DOHH2 (cell line): ENCODE measurements at regions not wholly inside any gene's neighbourhood (a gene's known extent, or its start where the extent isn't known, plus 50 kb on each side); places are given as distances from the start of the nearest gene placed in this dataset.

Source experiments
- H3F3A ChIP-seq: fragments of 200-600 bp; sonication (generic), shearing (Covaris generic); 2 replicates; pipeline ENCODE4 v1.6.0; 2016; ENCODE audit warnings: antibody characterized with exemption, mild to moderate bottlenecking; ENCODE audit not compliant: control insufficient read depth, insufficient read depth
- H3K27ac ChIP-seq: fragments of 200-600 bp; sonication (generic); 2 replicates; pipeline ENCODE4 v1.5.1; 2014; ENCODE audit warnings: low read depth, mild to moderate bottlenecking, low read length, moderate library complexity
- H3K27me3 ChIP-seq: fragments of 200-600 bp; sonication (generic); 2 replicates; pipeline ENCODE4 v1.6.1; 2014; ENCODE audit warnings: mild to moderate bottlenecking, low read length, mixed read lengths; ENCODE audit not compliant: control insufficient read depth
- H3K36me3 ChIP-seq: fragments of 200-600 bp; sonication (generic); 2 replicates; pipeline ENCODE4 v1.6.1; 2014; ENCODE audit warnings: mild to moderate bottlenecking, low read length, moderate library complexity, mixed read lengths; ENCODE audit not compliant: control insufficient read depth
- H3K4me1 ChIP-seq: fragments of 200-600 bp; sonication (generic); 2 replicates; pipeline ENCODE4 v1.6.1; 2014; ENCODE audit warnings: mild to moderate bottlenecking, low read length, mixed read lengths; ENCODE audit not compliant: control insufficient read depth
- H3K4me2 ChIP-seq: fragments of 200-600 bp; sonication (generic); 2 replicates; pipeline ENCODE4 v1.6.0; 2014; ENCODE audit warnings: mild to moderate bottlenecking, low read length, moderate library complexity
- H3K4me3 ChIP-seq: fragments of 200-600 bp; sonication (generic); 2 replicates; pipeline ENCODE4 v1.5.1; 2014; ENCODE audit warnings: mild to moderate bottlenecking, low read length, mixed read lengths
- H3K79me2 ChIP-seq: fragments of 200-600 bp; sonication (generic); 2 replicates; pipeline ENCODE4 v1.6.1; 2014; ENCODE audit warnings: mild to moderate bottlenecking, low read length, mixed read lengths; ENCODE audit not compliant: control insufficient read depth
- H3K9me2 ChIP-seq: fragments of 200-600 bp; sonication (generic); replicated peaks from 2 replicates; pipeline ENCODE4 v1.6.1; 2014; ENCODE audit warnings: mild to moderate bottlenecking, low read length, mixed read lengths; ENCODE audit not compliant: control insufficient read depth
- H3K9me3 ChIP-seq: fragments of 200-600 bp; sonication (generic); 2 replicates; pipeline ENCODE4 v1.6.1; 2014; ENCODE audit warnings: antibody characterized with exemption, low read length, mixed read lengths; ENCODE audit not compliant: control insufficient read depth, insufficient read depth
- H4K20me1 ChIP-seq: fragments of 200-600 bp; sonication (generic); 2 replicates; pipeline ENCODE4 v1.6.0; 2014; ENCODE audit warnings: low read depth, mild to moderate bottlenecking, antibody characterized with exemption, low read length, moderate library complexity; ENCODE audit not compliant: control insufficient read depth, insufficient read depth
- EZH2phosphoT487 ChIP-seq: fragments of 200-600 bp; sonication (generic); IDR thresholded peaks from 2 replicates; pipeline ENCODE4 v1.6.1; 2017; ENCODE audit warnings: borderline replicate concordance, mild to moderate bottlenecking, antibody characterized with exemption, low read length, moderate library complexity, mixed read lengths
- TF ChIP-seq, protein P1 (sequence below): fragments of 200-600 bp; sonication (generic); IDR thresholded peaks from one replicate; pipeline ENCODE4 v1.5.1; 2014; ENCODE audit warnings: antibody characterized with exemption, mild to moderate bottlenecking, low read depth, low read length; ENCODE audit not compliant: poor library complexity, severe bottlenecking

DNA sequence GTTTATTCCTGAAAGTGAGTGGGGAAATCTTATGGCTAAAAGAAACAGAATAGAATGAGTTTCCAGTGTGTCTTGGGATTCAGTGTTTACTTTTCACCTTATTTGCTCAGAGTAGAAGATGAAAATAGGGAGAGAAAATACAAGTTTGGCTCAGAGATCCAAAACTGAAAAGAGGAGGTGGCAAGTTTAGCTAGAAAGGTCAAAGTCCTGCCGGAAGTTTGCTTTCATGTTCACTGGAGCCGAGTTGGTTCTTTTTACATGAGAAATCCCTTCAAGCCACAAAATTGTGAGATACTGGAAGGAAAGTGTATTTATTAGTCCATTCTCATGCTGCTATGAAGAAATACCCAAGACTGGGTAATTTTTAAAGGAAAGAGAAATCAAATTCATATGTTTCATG, 604.6 kb downstream of the MRPL39 start:
- Histone ChIP-seq H3K27ac (no peak overlapping the region), H3K4me2 (no peak overlapping the region), H3K9me3 (no peaks in the 10 kb centered on the region), H3K4me3 (no peak overlapping the region), H3K9me2 (no peaks in the 10 kb centered on the region), H4K20me1 (no peaks in the 10 kb centered on the region), H3K27me3 (no peaks in the 10 kb centered on the region), H3K4me1 (no peaks in the 10 kb centered on the region), H3K79me2 (no peaks in the 10 kb centered on the region), H3K36me3 (no peaks in the 10 kb centered on the region), H3F3A (no peaks in the 10 kb centered on the region)
- TF ChIP-seq, protein P1, sequence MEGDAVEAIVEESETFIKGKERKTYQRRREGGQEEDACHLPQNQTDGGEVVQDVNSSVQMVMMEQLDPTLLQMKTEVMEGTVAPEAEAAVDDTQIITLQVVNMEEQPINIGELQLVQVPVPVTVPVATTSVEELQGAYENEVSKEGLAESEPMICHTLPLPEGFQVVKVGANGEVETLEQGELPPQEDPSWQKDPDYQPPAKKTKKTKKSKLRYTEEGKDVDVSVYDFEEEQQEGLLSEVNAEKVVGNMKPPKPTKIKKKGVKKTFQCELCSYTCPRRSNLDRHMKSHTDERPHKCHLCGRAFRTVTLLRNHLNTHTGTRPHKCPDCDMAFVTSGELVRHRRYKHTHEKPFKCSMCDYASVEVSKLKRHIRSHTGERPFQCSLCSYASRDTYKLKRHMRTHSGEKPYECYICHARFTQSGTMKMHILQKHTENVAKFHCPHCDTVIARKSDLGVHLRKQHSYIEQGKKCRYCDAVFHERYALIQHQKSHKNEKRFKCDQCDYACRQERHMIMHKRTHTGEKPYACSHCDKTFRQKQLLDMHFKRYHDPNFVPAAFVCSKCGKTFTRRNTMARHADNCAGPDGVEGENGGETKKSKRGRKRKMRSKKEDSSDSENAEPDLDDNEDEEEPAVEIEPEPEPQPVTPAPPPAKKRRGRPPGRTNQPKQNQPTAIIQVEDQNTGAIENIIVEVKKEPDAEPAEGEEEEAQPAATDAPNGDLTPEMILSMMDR: no peak
- no peak for TF ChIP-seq EZH2phosphoT487

DNA sequence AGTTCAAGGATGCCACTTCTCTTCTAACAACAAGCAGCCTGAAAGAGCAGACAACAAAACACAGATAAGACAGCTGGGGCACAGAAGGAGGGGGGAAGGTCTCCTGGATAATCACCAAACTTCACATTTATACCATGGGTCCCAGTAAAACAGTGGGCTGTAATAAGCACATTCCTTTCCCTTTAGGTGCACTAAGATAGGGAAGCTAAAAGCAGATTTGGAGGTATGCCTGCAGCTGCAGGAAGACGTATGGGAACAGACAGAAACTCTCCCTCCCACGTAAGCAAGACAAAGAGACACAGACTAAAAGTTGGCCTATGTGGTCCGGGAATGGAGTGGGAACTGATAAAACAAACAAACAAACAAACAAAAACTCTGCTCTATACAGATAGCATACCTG, 612.1 kb downstream of the MRPL39 start:
- Histone ChIP-seq H3K4me2 (no peak overlapping the region), H4K20me1 (no peaks in the 10 kb centered on the region), H3K4me3 (no peak overlapping the region), H3K79me2 (no peaks in the 10 kb centered on the region), H3K9me2 (no peaks in the 10 kb centered on the region), H3K4me1 (no peaks in the 10 kb centered on the region), H3K27me3 (no peaks in the 10 kb centered on the region), H3K9me3 (no peaks in the 10 kb centered on the region), H3F3A (no peaks in the 10 kb centered on the region), H3K36me3 (no peaks in the 10 kb centered on the region), H3K27ac (no peak overlapping the region)
- TF ChIP-seq, protein P1: no peak
- no peak for TF ChIP-seq EZH2phosphoT487

DNA sequence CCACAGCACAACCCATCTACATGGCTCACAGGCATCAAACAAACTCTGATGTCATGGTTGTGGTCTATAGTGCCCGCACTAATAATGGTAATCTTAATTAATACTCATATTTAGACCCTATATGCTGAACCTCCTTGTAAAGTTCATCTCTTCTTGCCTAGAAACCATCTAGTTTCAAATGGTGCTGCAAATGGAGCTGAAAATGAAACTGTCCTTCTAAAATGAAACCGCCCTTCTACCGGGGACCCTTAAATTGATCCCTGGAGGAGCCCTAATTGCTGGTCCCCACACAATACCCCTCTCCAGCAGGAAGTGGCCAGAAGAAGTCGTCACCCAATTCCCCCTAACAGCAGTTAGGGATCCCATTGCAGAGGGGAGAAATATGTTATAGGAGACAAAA, 612.6 kb downstream of the MRPL39 start:
- TF ChIP-seq EZH2phosphoT487: no peak
- TF ChIP-seq, protein P1: no peak
- Histone ChIP-seq H3F3A (no peaks in the 10 kb centered on the region), H3K79me2 (no peaks in the 10 kb centered on the region), H3K4me1 (no peaks in the 10 kb centered on the region), H3K27ac (no peak overlapping the region), H3K4me2 (no peak overlapping the region), H3K27me3 (no peaks in the 10 kb centered on the region), H3K9me2 (no peaks in the 10 kb centered on the region), H3K9me3 (no peaks in the 10 kb centered on the region), H3K4me3 (no peak overlapping the region), H3K36me3 (no peaks in the 10 kb centered on the region), H4K20me1 (no peaks in the 10 kb centered on the region)

DNA sequence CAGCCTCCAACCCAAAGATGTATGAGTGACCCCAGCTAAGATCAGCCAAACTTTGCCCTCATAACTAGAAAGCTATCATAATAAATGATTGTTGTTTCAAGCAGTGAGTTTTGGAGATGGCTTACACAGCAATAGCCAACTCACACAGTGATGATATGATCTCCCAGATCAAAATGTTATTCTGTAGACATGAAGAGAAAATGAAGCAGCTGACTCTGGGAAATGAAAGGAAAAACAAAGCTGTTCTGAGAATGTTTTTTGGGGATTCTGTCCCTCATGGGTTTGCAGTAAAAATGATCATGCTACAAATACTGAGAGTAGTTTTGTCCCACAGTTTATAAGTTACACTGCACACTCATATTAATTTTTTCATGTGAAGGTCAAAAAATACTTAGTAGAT, 617.8 kb downstream of the MRPL39 start:
- H3K4me3 ChIP-seq: no peak overlapping the region
- TF ChIP-seq EZH2phosphoT487: no peak
- TF ChIP-seq, protein P1: no peak
- H3K4me2 ChIP-seq: no peak overlapping the region
- no peaks in the 10 kb centered on the region for H3K79me2 ChIP-seq
- no peaks in the 10 kb centered on the region for H3K9me3 ChIP-seq
- no peaks in the 10 kb centered on the region for H3K9me2 ChIP-seq
- H3K4me1 ChIP-seq: no peaks in the 10 kb centered on the region
- no peaks in the 10 kb centered on the region for H3K36me3 ChIP-seq
- H3K27ac ChIP-seq: no peak overlapping the region
- H3F3A ChIP-seq: no peaks in the 10 kb centered on the region
- no peaks in the 10 kb centered on the region for H3K27me3 ChIP-seq
- H4K20me1 ChIP-seq: no peaks in the 10 kb centered on the region
